OCI-LY3 (cell line): ENCODE measurements at regions not wholly inside any gene's neighbourhood (a gene's known extent, or its start where the extent isn't known, plus 50 kb on each side); places are given as distances from the start of the nearest gene placed in this dataset.

Source experiments
- H2AFZ ChIP-seq: fragments of 200-600, 300-600 bp; shearing (Covaris generic); 2 replicates; pipeline ENCODE4 v1.6.0; 2014; ENCODE audit warnings: antibody characterized with exemption, low read depth, low read length
- H3K27ac ChIP-seq: fragments of 200-600, 300-600 bp; sonication (generic); 2 replicates; pipeline ENCODE4 v1.5.1; 2014; ENCODE audit warnings: mild to moderate bottlenecking, low read length, moderate library complexity, mixed read lengths
- H3K27me3 ChIP-seq: fragments of 200-600, 300-600 bp; sonication (generic); 2 replicates; pipeline ENCODE4 v1.6.1; 2014; ENCODE audit warnings: low read depth, low read length, mixed read lengths
- H3K36me3 ChIP-seq: fragments of 200-600, 300-600 bp; sonication (generic); replicated peaks from 2 replicates; pipeline ENCODE3; 2014; ENCODE audit warnings: low read depth, low read length, mixed read lengths
- H3K4me1 ChIP-seq: fragments of 300-600, 200-600 bp; sonication (generic); 2 replicates; pipeline ENCODE4 v1.6.1; 2014; ENCODE audit warnings: low read length, mixed read lengths
- H3K4me2 ChIP-seq: fragments of 200-600, 300-600 bp; sonication (generic); 2 replicates; pipeline ENCODE4 v1.6.1; 2014; ENCODE audit warnings: low read length, mixed read lengths
- H3K4me3 ChIP-seq: fragments of 300-600, 200-600 bp; sonication (generic); 2 replicates; pipeline ENCODE4 v1.5.1; 2014; ENCODE audit warnings: antibody characterized with exemption, mild to moderate bottlenecking, low read length, moderate library complexity
- H3K79me2 ChIP-seq: fragments of 300-600, 200-600 bp; shearing (Covaris generic); 2 replicates; pipeline ENCODE4 v1.6.1; 2014; ENCODE audit warnings: mild to moderate bottlenecking, low read length, mixed read lengths
- H3K9ac ChIP-seq: fragments of 300-600, 200-600 bp; shearing (Covaris generic); 2 replicates; pipeline ENCODE4 v1.6.0; 2014; ENCODE audit warnings: mild to moderate bottlenecking, low read length, moderate library complexity
- H3K9me3 ChIP-seq: fragments of 200-600, 300-600 bp; shearing (Covaris generic); 2 replicates; pipeline ENCODE4 v1.6.1; 2014; ENCODE audit warnings: low read length, mixed read lengths; ENCODE audit not compliant: insufficient read depth
- H4K20me1 ChIP-seq: fragments of 200-600, 300-600 bp; sonication (generic); 2 replicates; pipeline ENCODE4 v1.6.1; 2016; ENCODE audit warnings: low read length, mixed read lengths; ENCODE audit not compliant: insufficient read depth
- CTCF ChIP-seq: fragments of 200-600, 300-600 bp; sonication (generic); IDR thresholded peaks from 2 replicates; pipeline ENCODE4 v1.5.1; 2014; ENCODE audit warnings: antibody characterized with exemption, low read length, low read depth
- EZH2phosphoT487 ChIP-seq: fragments of 200-600 bp; shearing (Covaris generic); IDR thresholded peaks from 2 replicates; pipeline ENCODE4 v1.6.1; 2018; ENCODE audit warnings: antibody characterized with exemption, mixed run types, low read depth

- H3K27me3 ChIP-seq = no peaks in the 10 kb centered on the region
- no peaks in the 10 kb centered on the region for H4K20me1 ChIP-seq
- no peak overlapping the region for H2AFZ ChIP-seq
- no peaks in the 10 kb centered on the region for H3K36me3 ChIP-seq
- H3K4me2 ChIP-seq = no peak overlapping the region
- H3K4me3 ChIP-seq = no peak overlapping the region
- H3K4me1 ChIP-seq = no peaks in the 10 kb centered on the region
- TF ChIP-seq CTCF (no peak), EZH2phosphoT487 (no peak)
- H3K79me2 ChIP-seq = no peaks in the 10 kb centered on the region
- H3K9me3 ChIP-seq = no peaks in the 10 kb centered on the region
- no peak overlapping the region for H3K9ac ChIP-seq
- no peak overlapping the region for H3K27ac ChIP-seq
These were observed 1677.7 kb downstream of the SUCLG1 start for GRCh38 chr2:82781176-82781915.

- Histone ChIP-seq H3K27me3 (no peaks in the 10 kb centered on the region), H3K79me2 (no peaks in the 10 kb centered on the region), H3K36me3 (no peaks in the 10 kb centered on the region), H3K4me1 (no peaks in the 10 kb centered on the region), H3K27ac (no peak overlapping the region), H3K4me3 (no peak overlapping the region), H3K9ac (no peak overlapping the region), H4K20me1 (no peaks in the 10 kb centered on the region), H2AFZ (no peak overlapping the region), H3K9me3 (no peaks in the 10 kb centered on the region), H3K4me2 (no peak overlapping the region)
- no peak for TF ChIP-seq CTCF
- no peak for TF ChIP-seq EZH2phosphoT487
These were observed 1679.0 kb downstream of the SUCLG1 start for GRCh38 chr2:82780050-82780449.

- TF ChIP-seq CTCF = no peak
- TF ChIP-seq EZH2phosphoT487 = no peak
- Histone ChIP-seq H3K4me2 (no peak overlapping the region), H3K4me1 (no peaks in the 10 kb centered on the region), H3K27ac (no peak overlapping the region), H2AFZ (no peak overlapping the region), H3K4me3 (no peak overlapping the region), H3K27me3 (no peaks in the 10 kb centered on the region), H3K36me3 (no peaks in the 10 kb centered on the region), H3K9ac (no peak overlapping the region), H3K9me3 (no peaks in the 10 kb centered on the region), H3K79me2 (no peaks in the 10 kb centered on the region), H4K20me1 (no peaks in the 10 kb centered on the region)
These were observed 1706.7 kb downstream of the SUCLG1 start for GRCh38 chr2:82752396-82752795.

- TF ChIP-seq CTCF (no peak), EZH2phosphoT487 (no peak)
- no peaks in the 10 kb centered on the region for H3K27me3 ChIP-seq
- no peaks in the 10 kb centered on the region for H3K9me3 ChIP-seq
- H3K36me3 ChIP-seq = no peaks in the 10 kb centered on the region
- no peak overlapping the region for H3K4me2 ChIP-seq
- H2AFZ ChIP-seq = no peak overlapping the region
- H3K9ac ChIP-seq = no peak overlapping the region
- H3K4me1 ChIP-seq = no peaks in the 10 kb centered on the region
- no peak overlapping the region for H3K4me3 ChIP-seq
- no peaks in the 10 kb centered on the region for H4K20me1 ChIP-seq
- H3K27ac ChIP-seq = no peak overlapping the region
- no peaks in the 10 kb centered on the region for H3K79me2 ChIP-seq
These were observed 1710.4 kb downstream of the SUCLG1 start for GRCh38 chr2:82748653-82749052.
